Mucosa of rectum (tissue), 2 donors: ENCODE measurements at regions not wholly inside any gene's neighbourhood (a gene's known extent, or its start where the extent isn't known, plus 50 kb on each side); places are given as distances from the start of the nearest gene placed in this dataset.

Experiments
- H3K27ac ChIP-seq, 2 donors: one replicate each; pipeline ENCODE4 v1.7.0; 2013; ENCODE audit warnings: inconsistent platforms in 2 of 2, low read depth in 2 of 2, low read length in 2 of 2
- H3K27me3 ChIP-seq, 2 donors: one replicate each; pipeline ENCODE4 v1.7.0; 2013; ENCODE audit warnings: low read length in 2 of 2; ENCODE audit not compliant: control insufficient read depth in 2 of 2, insufficient read depth in 2 of 2
- H3K36me3 ChIP-seq, 2 donors: one replicate each; pipeline ENCODE4 v1.7.0; 2013; ENCODE audit warnings: low read length in 2 of 2; ENCODE audit not compliant: control insufficient read depth in 2 of 2, insufficient read depth in 2 of 2
- H3K4me1 ChIP-seq, 2 donors: one replicate each; pipeline ENCODE4 v1.7.0; 2013; ENCODE audit warnings: low read length in 2 of 2, mild to moderate bottlenecking in 1 of 2; ENCODE audit not compliant: control insufficient read depth in 2 of 2, insufficient read depth in 2 of 2
- H3K4me3 ChIP-seq, 2 donors: one replicate each; pipeline ENCODE4 v1.7.0; 2013; ENCODE audit warnings: low read length in 2 of 2
- H3K9ac ChIP-seq, 2 donors: one replicate each; pipeline ENCODE4 v1.7.0; 2013; ENCODE audit warnings: low read length in 2 of 2, low read depth in 1 of 2, mild to moderate bottlenecking in 1 of 2
- H3K9me3 ChIP-seq, 2 donors: one replicate each; pipeline ENCODE4 v1.7.0; 2013; ENCODE audit warnings: low read length in 2 of 2; ENCODE audit not compliant: control insufficient read depth in 2 of 2
- donor health status: healthy.
- donor health status: Normal muscosa, but diverticular disease.

DNA sequence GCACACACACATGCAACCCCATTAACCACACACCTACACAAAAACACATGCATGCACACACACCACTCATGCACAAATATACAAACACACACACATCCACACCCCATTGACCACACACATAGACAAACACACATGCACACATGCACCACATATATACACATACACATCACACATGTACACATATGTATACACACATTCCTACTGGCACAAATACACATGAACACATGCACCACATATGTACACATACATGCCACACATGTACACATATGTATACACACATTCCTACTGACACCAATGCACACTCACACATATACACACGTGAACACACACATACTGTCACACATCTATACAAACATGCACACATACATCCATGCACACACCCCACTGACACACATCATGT, 212.5 kb upstream of the PPP2R2D start:
- no peaks in the 10 kb centered on the region for H3K36me3 ChIP-seq
- no peak overlapping the region for H3K4me3 ChIP-seq
- H3K27ac ChIP-seq = no peak overlapping the region
- H3K27me3 ChIP-seq = no peaks in the 10 kb centered on the region
- no peaks in the 10 kb centered on the region for H3K9me3 ChIP-seq
- H3K9ac ChIP-seq = no peak overlapping the region
- H3K4me1 ChIP-seq = no peaks in the 10 kb centered on the region

DNA sequence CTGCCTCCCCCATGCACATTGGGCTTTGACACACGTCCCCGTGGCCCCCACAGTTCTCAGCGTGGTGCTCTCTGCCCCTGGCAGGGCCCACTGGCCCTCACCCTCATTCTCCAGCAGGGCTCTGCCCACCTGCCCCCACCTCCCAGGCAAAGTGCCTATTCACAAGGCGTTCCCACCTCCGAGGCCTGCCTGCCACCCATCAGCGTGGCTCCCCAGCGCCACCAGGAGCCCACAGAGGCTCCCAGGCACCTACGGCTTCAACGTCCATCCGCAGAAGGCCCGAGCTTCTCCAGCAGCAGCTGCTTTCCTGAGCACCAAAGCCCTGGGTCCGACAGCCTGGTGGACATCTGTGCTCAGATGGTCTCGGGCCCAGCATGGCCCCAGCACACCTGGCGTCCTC, 211.8 kb upstream of the PPP2R2D start:
- no peaks in the 10 kb centered on the region for H3K9me3 ChIP-seq
- no peak overlapping the region for H3K9ac ChIP-seq
- H3K27me3 ChIP-seq = no peaks in the 10 kb centered on the region
- no peaks in the 10 kb centered on the region for H3K36me3 ChIP-seq
- H3K4me3 ChIP-seq = no peak overlapping the region
- no peak overlapping the region for H3K27ac ChIP-seq
- no peaks in the 10 kb centered on the region for H3K4me1 ChIP-seq

GRCh38 chr10:131689486-131689885, 211.3 kb upstream of the PPP2R2D start:
- no peaks in the 10 kb centered on the region for H3K36me3 ChIP-seq
- H3K4me1 ChIP-seq = no peaks in the 10 kb centered on the region
- no peaks in the 10 kb centered on the region for H3K27me3 ChIP-seq
- no peak overlapping the region for H3K9ac ChIP-seq
- H3K4me3 ChIP-seq = no peak overlapping the region
- H3K9me3 ChIP-seq = no peaks in the 10 kb centered on the region
- H3K27ac ChIP-seq = no peak overlapping the region

GRCh38 chr10:131689954-131690757, 210.7 kb upstream of the PPP2R2D start:
- H3K36me3 ChIP-seq = no peaks in the 10 kb centered on the region
- H3K9me3 ChIP-seq = no peaks in the 10 kb centered on the region
- no peak overlapping the region for H3K27ac ChIP-seq
- H3K27me3 ChIP-seq = no peaks in the 10 kb centered on the region
- H3K4me1 ChIP-seq = no peaks in the 10 kb centered on the region
- H3K4me3 ChIP-seq = no peak overlapping the region
- no peak overlapping the region for H3K9ac ChIP-seq

DNA sequence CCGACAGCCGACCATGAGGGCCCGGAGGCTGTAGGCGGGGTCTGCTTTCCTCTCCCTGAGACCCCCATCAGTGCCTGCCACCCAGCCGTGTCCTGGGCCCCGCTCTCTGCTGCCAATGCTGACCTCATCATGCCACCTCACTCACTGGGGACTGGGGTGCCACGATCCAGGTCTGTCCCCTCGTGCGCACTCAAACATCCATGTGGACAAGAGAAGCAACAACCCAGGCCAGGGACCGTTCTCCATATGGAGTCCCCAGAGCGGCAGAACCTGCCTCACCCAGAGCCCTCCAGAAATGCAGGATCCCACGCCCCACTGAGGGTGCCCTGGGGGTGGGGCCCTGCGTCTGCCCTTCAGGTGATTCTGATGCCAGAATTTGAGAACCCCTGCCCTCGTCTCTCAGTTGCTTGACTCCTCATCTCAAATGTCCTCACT, 210.0 kb upstream of the PPP2R2D start:
- Histone ChIP-seq H3K9me3 (no peaks in the 10 kb centered on the region), H3K4me3 (no peak overlapping the region), H3K27ac (no peak overlapping the region), H3K27me3 (no peaks in the 10 kb centered on the region), H3K4me1 (no peaks in the 10 kb centered on the region), H3K36me3 (no peaks in the 10 kb centered on the region), H3K9ac (no peak overlapping the region)

GRCh38 chr10:131691481-131692090, 209.2 kb upstream of the PPP2R2D start:
- no peaks in the 10 kb centered on the region for H3K4me1 ChIP-seq
- no peaks in the 10 kb centered on the region for H3K27me3 ChIP-seq
- no peak overlapping the region for H3K27ac ChIP-seq
- H3K9ac ChIP-seq = no peak overlapping the region
- H3K36me3 ChIP-seq = no peaks in the 10 kb centered on the region
- no peaks in the 10 kb centered on the region for H3K9me3 ChIP-seq
- no peak overlapping the region for H3K4me3 ChIP-seq

DNA sequence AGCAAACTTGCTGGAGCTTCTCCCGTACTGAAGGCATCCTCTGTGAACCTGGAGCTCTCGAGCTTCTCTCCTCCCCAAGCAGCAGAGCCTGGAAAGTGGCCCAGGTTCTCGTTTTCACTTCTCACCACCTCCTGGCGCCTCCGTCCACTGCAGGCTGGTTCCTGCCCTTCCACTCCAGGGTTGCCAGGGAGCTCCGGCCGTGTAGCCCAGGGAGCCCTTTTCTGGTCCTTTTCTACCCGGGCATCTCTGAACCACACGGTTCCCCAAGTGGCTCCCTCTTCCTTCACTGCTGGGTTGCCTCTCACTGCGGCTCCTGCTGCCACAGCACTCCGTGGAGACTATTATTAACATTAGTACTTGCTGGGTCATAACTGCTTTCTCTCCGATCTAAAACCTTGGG, 208.6 kb upstream of the PPP2R2D start:
- Histone ChIP-seq H3K4me3 (no peak overlapping the region), H3K36me3 (no peaks in the 10 kb centered on the region), H3K9me3 (no peaks in the 10 kb centered on the region), H3K27me3 (no peaks in the 10 kb centered on the region), H3K9ac (no peak overlapping the region), H3K27ac (no peak overlapping the region), H3K4me1 (no peaks in the 10 kb centered on the region)

DNA sequence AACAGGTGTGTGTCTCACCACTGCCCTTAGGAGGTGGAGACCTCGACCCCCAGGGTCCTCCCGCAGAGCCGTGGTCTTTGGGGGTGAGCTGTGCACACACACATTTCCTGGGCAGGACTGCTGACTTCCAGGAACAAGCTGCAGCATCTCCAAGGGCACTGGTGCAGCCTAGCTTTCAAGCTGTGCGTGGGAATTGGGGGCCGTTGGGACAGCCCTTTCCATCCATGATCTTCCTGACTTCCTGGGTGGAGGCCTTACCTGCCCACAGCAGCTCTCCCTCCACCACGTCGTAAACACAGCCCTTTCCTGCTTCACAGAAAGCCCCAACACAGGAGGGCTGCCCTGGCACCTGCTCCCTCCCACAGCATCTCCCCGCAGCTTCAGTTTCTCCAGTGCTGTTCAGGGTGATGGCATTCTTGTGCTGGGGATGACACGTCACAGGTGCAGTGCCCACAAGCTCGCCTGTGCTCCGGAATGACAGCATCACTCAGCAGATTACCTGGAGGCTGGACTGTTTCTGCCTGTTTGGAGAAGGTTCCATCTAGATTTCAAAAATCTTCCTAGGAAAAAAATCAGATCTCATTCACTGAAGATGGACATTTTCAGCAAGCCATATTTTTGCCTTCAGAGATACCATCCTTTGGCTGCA, 208.0 kb upstream of the PPP2R2D start:
- Histone ChIP-seq H3K9me3 (no peaks in the 10 kb centered on the region), H3K9ac (no peak overlapping the region), H3K27ac (no peak overlapping the region), H3K4me3 (no peak overlapping the region), H3K27me3 (no peaks in the 10 kb centered on the region), H3K36me3 (no peaks in the 10 kb centered on the region), H3K4me1 (no peaks in the 10 kb centered on the region)

GRCh38 chr10:131693766-131694165, 207.0 kb upstream of the PPP2R2D start:
- no peak overlapping the region for H3K4me3 ChIP-seq
- no peak overlapping the region for H3K27ac ChIP-seq
- no peaks in the 10 kb centered on the region for H3K27me3 ChIP-seq
- H3K4me1 ChIP-seq = no peaks in the 10 kb centered on the region
- H3K9me3 ChIP-seq = no peaks in the 10 kb centered on the region
- H3K36me3 ChIP-seq = no peaks in the 10 kb centered on the region
- no peak overlapping the region for H3K9ac ChIP-seq

- H3K9ac ChIP-seq = no peak overlapping the region
- H3K4me1 ChIP-seq = no peaks in the 10 kb centered on the region
- no peak overlapping the region for H3K27ac ChIP-seq
- H3K4me3 ChIP-seq = no peak overlapping the region
- no peaks in the 10 kb centered on the region for H3K27me3 ChIP-seq
- no peaks in the 10 kb centered on the region for H3K9me3 ChIP-seq
- no peaks in the 10 kb centered on the region for H3K36me3 ChIP-seq
Observed at GRCh38 chr10:131694168-131694780, 206.5 kb upstream of the PPP2R2D start.
